IMR-90 (cell line): ENCODE measurements at regions not wholly inside any gene's neighbourhood (a gene's known extent, or its start where the extent isn't known, plus 50 kb on each side); places are given as distances from the start of the nearest gene placed in this dataset.

Experiments used
- ATAC-seq: fragments of 200-7000 bp; cut with Tn5 transposase; 2 replicates; pipeline ENCODE4 v1.9.1; 2020; ENCODE audit warnings: low read depth, mild to moderate bottlenecking, moderate library complexity
- BruUV-seq: library from RNA; stranded (reverse); fragments of 400-500 nt; replicated peaks from 2 replicates; lab custom pipeline; 2021; lab: Mats Ljungman, UMichigan
- CTCF ChIA-PET: fragments of 300-600 bp; formaldehyde crosslinking; extraction: SDS; loops from one replicate; lab custom pipeline; 2021; ENCODE audit warnings: antibody characterized with exemption; lab: Yijun Ruan, JAX
- POLR2A ChIA-PET: fragments of 300-600 bp; sonication (Branson Sonifier 250); formaldehyde crosslinking; loops from one replicate; lab custom pipeline; 2022; ENCODE audit warnings: antibody characterized with exemption; ENCODE audit not compliant: unreplicated experiment; lab: Charles Lee
- DNase-seq: peaks from one replicate; pipeline ENCODE4 v3.0.0; 2013
- H2AFZ ChIP-seq: replicated peaks from 2 replicates; pipeline ENCODE3; 2013; ENCODE audit warnings: low read length, mild to moderate bottlenecking; ENCODE audit not compliant: poor library complexity
- H2AK5ac ChIP-seq: 2 replicates; pipeline ENCODE4 v1.6.1; 2013; ENCODE audit warnings: low read depth, low read length, inconsistent platforms
- H2AK9ac ChIP-seq: replicated peaks from 2 replicates; pipeline ENCODE3; 2013; ENCODE audit warnings: mild to moderate bottlenecking, low read depth, low read length, moderate library complexity; ENCODE audit not compliant: poor library complexity
- H2BK120ac ChIP-seq: 2 replicates; pipeline ENCODE4 v1.6.1; 2013; ENCODE audit warnings: low read depth, low read length, inconsistent platforms
- H2BK15ac ChIP-seq: 3 replicates; pipeline ENCODE4 v1.6.1; 2013; ENCODE audit warnings: low read depth, low read length, inconsistent platforms
- H2BK20ac ChIP-seq: 2 replicates; pipeline ENCODE4 v1.6.1; 2013; ENCODE audit warnings: low read depth, mild to moderate bottlenecking, inconsistent platforms, low read length, moderate library complexity
- H2BK5ac ChIP-seq: 2 replicates; pipeline ENCODE4 v1.6.1; 2013; ENCODE audit warnings: mild to moderate bottlenecking, low read depth, low read length, inconsistent platforms; ENCODE audit not compliant: poor library complexity, severe bottlenecking
- H3K14ac ChIP-seq: replicated peaks from 2 replicates; pipeline ENCODE4 v1.6.1; 2013; ENCODE audit warnings: low read depth, low read length, inconsistent platforms
- H3K18ac ChIP-seq: 2 replicates; pipeline ENCODE4 v1.6.1; 2013; ENCODE audit warnings: low read depth, low read length, control low read depth
- H3K23ac ChIP-seq: 2 replicates; pipeline ENCODE4 v1.6.1; 2013; ENCODE audit warnings: low read depth, low read length, inconsistent platforms
- H3K27ac ChIP-seq: 2 replicates; pipeline ENCODE4 v1.5.1; 2013; ENCODE audit warnings: mild to moderate bottlenecking, control low read depth, low read length; ENCODE audit not compliant: insufficient read depth
- H3K27me3 ChIP-seq: 2 replicates; pipeline ENCODE4 v1.6.1; 2013; ENCODE audit warnings: low read length; ENCODE audit not compliant: control insufficient read depth, insufficient read depth
- H3K36me3 ChIP-seq: 2 replicates; pipeline ENCODE4 v1.6.1; 2013; ENCODE audit warnings: low read length, mixed read lengths; ENCODE audit not compliant: control insufficient read depth, insufficient read depth
- H3K4ac ChIP-seq: 2 replicates; pipeline ENCODE4 v1.6.1; 2013; ENCODE audit warnings: low read depth, low read length, inconsistent platforms
- H3K4me1 ChIP-seq: 2 replicates; pipeline ENCODE4 v1.6.1; 2013; ENCODE audit warnings: low read length, mixed read lengths; ENCODE audit not compliant: control insufficient read depth, insufficient read depth
- H3K4me2 ChIP-seq: 2 replicates; pipeline ENCODE4 v1.6.1; 2013; ENCODE audit warnings: low read depth, mild to moderate bottlenecking, control low read depth, low read length, moderate library complexity
- H3K4me3 ChIP-seq: 2 replicates; pipeline ENCODE4 v1.5.1; 2013; ENCODE audit warnings: low read depth, mild to moderate bottlenecking, control low read depth, low read length, moderate library complexity; ENCODE audit not compliant: insufficient read depth
- H3K56ac ChIP-seq: 2 replicates; pipeline ENCODE4 v1.6.1; 2013; ENCODE audit warnings: low read length, inconsistent platforms; ENCODE audit not compliant: insufficient read depth; ENCODE audit errors: extremely low read depth
- H3K79me1 ChIP-seq, 2 experiments: 2 replicates each; pipeline ENCODE4 v1.6.1; 2013; ENCODE audit warnings: low read length in 2 of 2, inconsistent platforms in 1 of 2, low read depth in 1 of 2
- H3K9ac ChIP-seq: 2 replicates; pipeline ENCODE4 v1.6.1; 2013; ENCODE audit warnings: low read depth, low read length, control low read depth
- H3K9me1 ChIP-seq: 2 replicates; pipeline ENCODE4 v1.6.1; 2013; ENCODE audit warnings: low read length, inconsistent platforms; ENCODE audit not compliant: insufficient read depth
- H3K9me3 ChIP-seq: 2 replicates; pipeline ENCODE4 v1.6.1; 2013; ENCODE audit warnings: low read length; ENCODE audit not compliant: control insufficient read depth, insufficient read depth
- H4K20me1 ChIP-seq: 2 replicates; pipeline ENCODE4 v1.6.1; 2013; ENCODE audit warnings: low read length, inconsistent platforms; ENCODE audit not compliant: insufficient read depth
- H4K5ac ChIP-seq: 2 replicates; pipeline ENCODE4 v1.6.1; 2013; ENCODE audit warnings: mild to moderate bottlenecking, low read depth, low read length, control low read depth
- H4K8ac ChIP-seq, 2 experiments: 2 replicates each; pipeline ENCODE4 v1.6.1; 2013; ENCODE audit warnings: low read depth in 2 of 2, low read length in 2 of 2, control low read depth in 1 of 2, inconsistent platforms in 1 of 2
- H4K91ac ChIP-seq: 2 replicates; pipeline ENCODE4 v1.6.1; 2013; ENCODE audit warnings: low read depth, low read length, inconsistent platforms; ENCODE audit not compliant: insufficient read depth
- CEBPB ChIP-seq: IDR thresholded peaks from 2 replicates; pipeline ENCODE4 v1.6.1; 2012; ENCODE audit warnings: low read depth, low read length, improper control_type of control experiment
- CHD1 ChIP-seq: IDR thresholded peaks from 2 replicates; pipeline ENCODE4 v1.6.1; 2012; ENCODE audit warnings: low read depth, low read length, improper control_type of control experiment
- CTCF ChIP-seq: conservative IDR thresholded peaks from 2 replicates; pipeline ENCODE4 v1.5.1; 2012; ENCODE audit warnings: mild to moderate bottlenecking, low read depth, low read length, improper control_type of control experiment
- MAFK ChIP-seq: IDR thresholded peaks from 2 replicates; pipeline ENCODE4 v1.6.1; 2012; ENCODE audit warnings: low read depth, low read length, improper control_type of control experiment
- MAZ ChIP-seq: IDR thresholded peaks from 2 replicates; pipeline ENCODE4 v1.6.1; 2012; ENCODE audit warnings: low read depth, mild to moderate bottlenecking, low read length, improper control_type of control experiment, moderate library complexity, borderline replicate concordance
- MXI1 ChIP-seq: IDR thresholded peaks from 2 replicates; pipeline ENCODE4 v1.6.1; 2012; ENCODE audit warnings: low read depth, mild to moderate bottlenecking, low read length, moderate library complexity, borderline replicate concordance
- RAD21 ChIP-seq: IDR thresholded peaks from 2 replicates; pipeline ENCODE4 v1.6.1; 2012; ENCODE audit warnings: low read length, improper control_type of control experiment
- RCOR1 ChIP-seq: IDR thresholded peaks from 2 replicates; pipeline ENCODE4 v1.6.1; 2012; ENCODE audit warnings: mild to moderate bottlenecking, low read length, improper control_type of control experiment; ENCODE audit not compliant: insufficient replicate concordance
- RFX5 ChIP-seq: IDR thresholded peaks from 2 replicates; pipeline ENCODE4 v1.8.0; 2012; ENCODE audit warnings: low read depth, mild to moderate bottlenecking, low read length, moderate library complexity
- SMC3 ChIP-seq: fragments of 150-350 bp; IDR thresholded peaks from 2 replicates; pipeline ENCODE4 v1.6.1; 2016; ENCODE audit warnings: low read depth, mild to moderate bottlenecking, antibody characterized with exemption, low read length, moderate library complexity
- USF2 ChIP-seq: fragments of 150-350 bp; IDR thresholded peaks from 2 replicates; pipeline ENCODE4 v1.6.1; 2017; ENCODE audit warnings: mild to moderate bottlenecking, antibody characterized with exemption, low read length, low read depth
- WGBS, 2 experiments: methylation state at CpG; one replicate each; pipeline versions ENCODE4 v1.1.5 to v1.1.7; 2013; ENCODE audit warnings: missing lambda C conversion rate in 2 of 2; ENCODE audit not compliant: insufficient read length in 1 of 2; ENCODE audit errors: extremely low coverage in 2 of 2; 5-methylcytosine and 5-hydroxymethylcytosine counted together
- dilution Hi-C: fragments of 300-500 bp; cut with HindIII; formaldehyde crosslinking; loops from one replicate; pipeline ENCODE4 v1.14.3; 2018; ENCODE audit warnings: low sequenced_read_pairs; ENCODE audit not compliant: unreplicated experiment
- in situ Hi-C: fragments of 300-500 bp; cut with MboI; formaldehyde crosslinking; loops from 3 replicates; pipeline ENCODE4 v1.14.3; 2019; ENCODE audit warnings: low sequenced_read_pairs, inconsistent platforms, mixed read lengths
- intact Hi-C: fragments of 100-400 bp; cut with micrococcal nuclease; formaldehyde crosslinking; loops from 2 replicates; pipeline ENCODE4 v1.10.0; 2022

- H3K14ac ChIP-seq: no peak overlapping the region
These were observed 139.1 kb upstream of the TPM1 start for GRCh38 chr15:62903437-62903836.

More at GRCh38 chr15:62903437-62903836, 139.1 kb upstream of the TPM1 start:
- Histone ChIP-seq H2BK5ac (no peak overlapping the region), H3K27me3 (no peaks in the 10 kb centered on the region), H3K36me3 (no peaks in the 10 kb centered on the region), H3K4me1 (no peaks in the 10 kb centered on the region), H3K23ac (no peak overlapping the region), H2AK9ac (no peak overlapping the region), H3K4ac (no peak overlapping the region), H4K20me1 (no peaks in the 10 kb centered on the region), H2AFZ (no peak overlapping the region), H3K18ac (no peak overlapping the region), H2BK15ac (no peak overlapping the region), H2BK20ac (no peak overlapping the region), H3K9me1 (peaks cover 3% of the 10 kb centered on the region; the same call in 1 of the 2 replicates), H3K79me1 (no peaks in the 10 kb centered on the region), H3K4me3 (no peak overlapping the region), H4K5ac (no peak overlapping the region), H3K9ac (no peak overlapping the region), H3K4me2 (no peak overlapping the region), H3K27ac (no peak overlapping the region), H3K9me3 (no peaks in the 10 kb centered on the region), H3K56ac (no peak overlapping the region), H2BK120ac (no peak overlapping the region), H4K91ac (no peak overlapping the region), H4K8ac (no peak overlapping the region), H2AK5ac (no peak overlapping the region)
- intact Hi-C loops: no loop called here
- no peak for TF ChIP-seq MXI1
- TF ChIP-seq MAFK: no peak
- no peak for TF ChIP-seq RFX5
- no peak for TF ChIP-seq USF2
- TF ChIP-seq RAD21: no peak
- no peak for TF ChIP-seq CHD1
- TF ChIP-seq MAZ: no peak
- TF ChIP-seq CEBPB: no peak
- TF ChIP-seq RCOR1: no peak
- no peak for TF ChIP-seq CTCF
- no peak for TF ChIP-seq SMC3
- no TSS peak for BruUV-seq
- POLR2A ChIA-PET: no interaction called here
- WGBS, 2 experiments: 80% methylated on average over 1 of the region's 2 CpGs; no CpG with 5 or more reads in 1 of the 2 experiments
- CTCF ChIA-PET: no interaction called here
- no peak for DNase-seq
- in situ Hi-C loops: no loop called here
- ATAC-seq: no peak
- dilution Hi-C loops: no loop called here
